ENCODE measurements at regions not wholly inside any gene's neighbourhood (a gene's known extent, or its start where the extent isn't known, plus 50 kb on each side); places are given as distances from the start of the nearest gene placed in this dataset.
"Not testable (repeated sequence)": the region's sequence is repeated elsewhere in the genome, so short reads cannot be mapped to it uniquely, and the experiment has no call there.

- not testable (repeated sequence) for DNase-seq (ENCODE audit: low spot score); FAIRE-seq
These were observed 951.2 kb downstream of the TMEM121 start for GRCh38 chr14:106477600-106477999.

GRCh38 chr14:106480287-106480686, 953.9 kb downstream of the TMEM121 start:
- not testable (repeated sequence) for DNase-seq (ENCODE audit: low spot score); FAIRE-seq

- not testable (repeated sequence) for DNase-seq (ENCODE audit: low spot score)
- peak; percentile 13 for FAIRE-seq
These were observed 955.8 kb downstream of the TMEM121 start for GRCh38 chr14:106482213-106482612.

- FAIRE-seq (no peak), DNase-seq (ENCODE audit: low spot score) (no peak)
These were observed 961.2 kb downstream of the TMEM121 start for GRCh38 chr14:106487600-106487999.

GRCh38 chr14:106488291-106488690, 961.9 kb downstream of the TMEM121 start:
- DNase-seq (ENCODE audit: low spot score) (no peak), FAIRE-seq (no peak)

GRCh38 chr14:106489112-106489881, 962.9 kb downstream of the TMEM121 start:
- FAIRE-seq: no peak
- no peak for DNase-seq (ENCODE audit: low spot score)

GRCh38 chr14:106490442-106490841, 964.1 kb downstream of the TMEM121 start:
- DNase-seq (ENCODE audit: low spot score) (no peak), FAIRE-seq (no peak)

- no peak for DNase-seq (ENCODE audit: low spot score)
- FAIRE-seq: no peak
These were observed 965.5 kb downstream of the TMEM121 start for GRCh38 chr14:106491851-106492250.

- FAIRE-seq: no peak
- DNase-seq (ENCODE audit: low spot score): no peak
These were observed 967.8 kb downstream of the TMEM121 start for GRCh38 chr14:106493962-106494823.

- FAIRE-seq: no peak
- no peak for DNase-seq (ENCODE audit: low spot score)
These were observed 974.2 kb downstream of the TMEM121 start for GRCh38 chr14:106500571-106500970.

- DNase-seq (ENCODE audit: low spot score) (no peak), FAIRE-seq (no peak)
These were observed 975.5 kb downstream of the TMEM121 start for GRCh38 chr14:106501898-106502297.

- no peak for DNase-seq (ENCODE audit: low spot score)
- FAIRE-seq: no peak
These were observed 979.0 kb downstream of the TMEM121 start for GRCh38 chr14:106505366-106505765.

GRCh38 chr14:106506881-106507305, 980.5 kb downstream of the TMEM121 start:
- DNase-seq (ENCODE audit: low spot score): no peak
- no peak for FAIRE-seq

- FAIRE-seq (no peak), DNase-seq (ENCODE audit: low spot score) (no peak)
These were observed 981.0 kb downstream of the TMEM121 start for GRCh38 chr14:106507354-106507753.

GRCh38 chr14:106508216-106508615, 981.8 kb downstream of the TMEM121 start:
- FAIRE-seq: no peak
- DNase-seq (ENCODE audit: low spot score): no peak

- no peak for DNase-seq (ENCODE audit: low spot score)
- FAIRE-seq: no peak
These were observed 982.8 kb downstream of the TMEM121 start for GRCh38 chr14:106509176-106509575.

- DNase-seq (ENCODE audit: low spot score): no peak
These were observed 983.4 kb downstream of the TMEM121 start for GRCh38 chr14:106509807-106510206.

GRCh38 chr14:106511006-106511799, 984.8 kb downstream of the TMEM121 start:
- no peak for FAIRE-seq
- no peak for DNase-seq (ENCODE audit: low spot score)

More at GRCh38 chr14:106509807-106510206, 983.4 kb downstream of the TMEM121 start:
- FAIRE-seq: no peak

GRCh38 chr14:106511800-106512198, 985.4 kb downstream of the TMEM121 start:
- DNase-seq (ENCODE audit: low spot score): no peak
- no peak for FAIRE-seq

- no peak for FAIRE-seq
- DNase-seq (ENCODE audit: low spot score): no peak
These were observed 986.9 kb downstream of the TMEM121 start for GRCh38 chr14:106513302-106513701.

All from urothelium cell line (cell line).